Coronary artery (tissue), 2 donors: ENCODE measurements at regions not wholly inside any gene's neighbourhood (a gene's known extent, or its start where the extent isn't known, plus 50 kb on each side); places are given as distances from the start of the nearest gene placed in this dataset.

ENCODE experiments used
- DNase-seq: peaks from one replicate; pipeline ENCODE4 v3.0.0-alpha.2; 2017; ENCODE audit warnings: low spot score
- H3K27ac ChIP-seq, 2 donors: fragments of 200-600 bp; sonication (generic); one replicate each; pipeline ENCODE4 v1.5.1; 2016 to 2019
- H3K4me3 ChIP-seq: fragments of 200-600 bp; sonication (generic); 2 replicates; pipeline ENCODE4 v1.5.1; 2016; ENCODE audit warnings: mild to moderate bottlenecking, moderate library complexity
- CTCF ChIP-seq: fragments of 200-600 bp; sonication (generic); IDR thresholded peaks from one replicate; pipeline ENCODE4 v1.5.1; 2019; ENCODE audit warnings: antibody characterized with exemption

GRCh38 chr3:144221761-144222160 is 250.1 kb downstream of the DIPK2A start:
- H3K4me3 ChIP-seq: no peak overlapping the region
- no peak for TF ChIP-seq CTCF
- no peak for DNase-seq
- H3K27ac ChIP-seq: no peak overlapping the region

- no peak overlapping the region for H3K27ac ChIP-seq
- no peak for DNase-seq
- no peak for TF ChIP-seq CTCF
- H3K4me3 ChIP-seq: no peak overlapping the region
Measured at GRCh38 chr3:144229330-144229729, 257.7 kb downstream of the DIPK2A start.

- H3K4me3 ChIP-seq: no peak overlapping the region
- no peak for TF ChIP-seq CTCF
- H3K27ac ChIP-seq: no peak overlapping the region
- DNase-seq: no peak
Measured at GRCh38 chr3:144229953-144230352, 258.3 kb downstream of the DIPK2A start.

- no peak for TF ChIP-seq CTCF
- H3K4me3 ChIP-seq: no peak overlapping the region
- DNase-seq: no peak
Measured at GRCh38 chr3:144235489-144235888, 263.9 kb downstream of the DIPK2A start.

GRCh38 chr3:144237351-144237750 is 265.7 kb downstream of the DIPK2A start:
- no peak overlapping the region for H3K4me3 ChIP-seq
- H3K27ac ChIP-seq: no peak overlapping the region
- DNase-seq: no peak
- TF ChIP-seq CTCF: no peak

More at GRCh38 chr3:144235489-144235888, 263.9 kb downstream of the DIPK2A start:
- no peak overlapping the region for H3K27ac ChIP-seq

- no peak for DNase-seq
- Histone ChIP-seq H3K4me3 (no peak overlapping the region), H3K27ac (no peak overlapping the region)
- no peak for TF ChIP-seq CTCF
Measured at GRCh38 chr3:144241404-144241803, 269.8 kb downstream of the DIPK2A start.

GRCh38 chr3:144242747-144243146 is 271.1 kb downstream of the DIPK2A start:
- Histone ChIP-seq H3K4me3 (no peak overlapping the region), H3K27ac (no peak overlapping the region)
- no peak for TF ChIP-seq CTCF
- DNase-seq: no peak
